H1 (cell line): ENCODE measurements at regions not wholly inside any gene's neighbourhood (a gene's known extent, or its start where the extent isn't known, plus 50 kb on each side); places are given as distances from the start of the nearest gene placed in this dataset.

ENCODE experiments used
- CTCF ChIA-PET: fragments of 300-600 bp; sonication (Branson Sonifier 250); formaldehyde crosslinking; loops from one replicate; lab custom pipeline; 2021; ENCODE audit not compliant: partially characterized antibody; lab: Charles Lee
- POLR2A ChIA-PET: fragments of 300-600 bp; sonication (Branson Sonifier 250); formaldehyde crosslinking; loops from one replicate; lab custom pipeline; 2021; ENCODE audit warnings: inconsistent platforms; ENCODE audit not compliant: partially characterized antibody; lab: Charles Lee
- DNase-seq, 2 experiments: peaks; one replicate each; pipeline versions ENCODE4 v3.0.0 to v3.0.0-alpha.2; 2010 to 2022; ENCODE audit warnings: low spot score in 2 of 2, low read depth in 1 of 2, mixed read lengths in 1 of 2
- FAIRE-seq: peaks from 2 replicates; lab custom pipeline; 2011; peaks lifted over from hg19 to GRCh38; lab: Jason Lieb, UNC
- H2AFZ ChIP-seq: 2 replicates; pipeline ENCODE4 v1.8.1; 2012; ENCODE audit warnings: low read length, inconsistent platforms
- H2AK5ac ChIP-seq: 2 replicates; pipeline ENCODE4 v1.6.1; 2013; ENCODE audit warnings: low read depth, low read length
- H2BK120ac ChIP-seq: replicated peaks from 2 replicates; pipeline ENCODE3; 2013; ENCODE audit warnings: low read depth, low read length, inconsistent platforms
- H2BK12ac ChIP-seq: 2 replicates; pipeline ENCODE4 v1.6.1; 2013; ENCODE audit warnings: low read depth, low read length
- H2BK15ac ChIP-seq: 2 replicates; pipeline ENCODE4 v1.6.1; 2013; ENCODE audit warnings: low read length
- H2BK20ac ChIP-seq: 2 replicates; pipeline ENCODE4 v1.6.1; 2013; ENCODE audit warnings: low read length
- H2BK5ac ChIP-seq: 2 replicates; pipeline ENCODE4 v1.6.1; 2013; ENCODE audit warnings: low read depth, low read length
- H3K14ac ChIP-seq: 2 replicates; pipeline ENCODE4 v1.6.1; 2013; ENCODE audit warnings: inconsistent platforms; ENCODE audit not compliant: insufficient read length
- H3K18ac ChIP-seq: 2 replicates; pipeline ENCODE4 v1.6.1; 2013; ENCODE audit warnings: low read length; ENCODE audit errors: extremely low read depth
- H3K23ac ChIP-seq: 2 replicates; pipeline ENCODE4 v1.6.1; 2013; ENCODE audit warnings: inconsistent platforms; ENCODE audit not compliant: insufficient read length
- H3K23me2 ChIP-seq: 2 replicates; pipeline ENCODE4 v1.6.1; 2013; ENCODE audit warnings: low read depth, low read length
- H3K27ac ChIP-seq: 2 replicates; pipeline ENCODE4 v1.6.1; 2011; ENCODE audit warnings: low read depth, low read length, inconsistent platforms
- H3K27me3 ChIP-seq, 4 experiments: replicated peaks in 1 of 4; 1 replicate in 1 of 4; 2 replicates in 3 of 4; pipeline versions ENCODE4 v1.6.1 to v1.8.1; 2011 to 2013; ENCODE audit warnings: low read length in 3 of 4, mild to moderate bottlenecking in 3 of 4, inconsistent platforms in 2 of 4, mixed read lengths in 2 of 4, moderate library complexity in 1 of 4; ENCODE audit not compliant: control insufficient read depth in 3 of 4, insufficient read depth in 3 of 4; ENCODE audit errors: extremely low read depth in 1 of 4
- H3K36me3 ChIP-seq, 4 experiments: 2 replicates each; pipeline versions ENCODE4 v1.6.1 to v1.8.1; 2011 to 2013; ENCODE audit warnings: mild to moderate bottlenecking in 4 of 4, low read length in 3 of 4, moderate library complexity in 2 of 4, control low read depth in 1 of 4, inconsistent platforms in 1 of 4; ENCODE audit not compliant: insufficient read depth in 4 of 4, control insufficient read depth in 2 of 4
- H3K4ac ChIP-seq: replicated peaks from 2 replicates; pipeline ENCODE3; 2013; ENCODE audit warnings: low read length, low read depth, mixed read lengths, inconsistent platforms; ENCODE audit not compliant: insufficient read length
- H3K4me1 ChIP-seq, 4 experiments: replicated peaks in 1 of 4; 1 replicate in 1 of 4; 2 replicates in 3 of 4; pipeline versions ENCODE4 v1.6.1 to v1.8.1; 2011 to 2013; ENCODE audit warnings: low read length in 3 of 4, inconsistent platforms in 2 of 4, mixed read lengths in 1 of 4; ENCODE audit not compliant: insufficient read depth in 4 of 4, control insufficient read depth in 3 of 4
- H3K4me2 ChIP-seq, 2 experiments: 2 replicates each; pipeline versions ENCODE4 v1.6.1 to v1.8.1; 2011 to 2013; ENCODE audit warnings: low read depth in 2 of 2, low read length in 2 of 2, control low read depth in 1 of 2, inconsistent platforms in 1 of 2, mild to moderate bottlenecking in 1 of 2; ENCODE audit not compliant: insufficient read depth in 1 of 2
- H3K4me3 ChIP-seq, 4 experiments: fragments of 200-600, 300-600 bp in 1 of 4; sonication (generic), shearing (Covaris generic), sonication (Bioruptor Twin) in 1 of 4; 2 replicates each; pipeline versions ENCODE4 v1.5.1 to v1.8.1; 2011 to 2016; ENCODE audit warnings: low read length in 4 of 4, low read depth in 3 of 4, control low read depth in 2 of 4, inconsistent platforms in 2 of 4, mild to moderate bottlenecking in 2 of 4, mixed read lengths in 1 of 4, moderate library complexity in 1 of 4; ENCODE audit not compliant: insufficient read depth in 2 of 4; ENCODE audit errors: extremely low read depth in 1 of 4
- H3K56ac ChIP-seq: replicated peaks from 2 replicates; pipeline ENCODE3; 2013; ENCODE audit warnings: low read depth, mild to moderate bottlenecking, mixed read lengths, low read length, inconsistent platforms; ENCODE audit not compliant: insufficient read length
- H3K79me1 ChIP-seq: 2 replicates; pipeline ENCODE4 v1.6.1; 2013; ENCODE audit warnings: low read depth, low read length, control low read depth
- H3K79me2 ChIP-seq, 2 experiments: 2 replicates each; pipeline versions ENCODE4 v1.6.1 to v1.8.1; 2012 to 2013; ENCODE audit warnings: low read length in 2 of 2, mild to moderate bottlenecking in 2 of 2, inconsistent platforms in 1 of 2; ENCODE audit not compliant: insufficient read depth in 2 of 2, control insufficient read depth in 1 of 2
- H3K9ac ChIP-seq, 4 experiments: replicated peaks in 1 of 4; 1 replicate in 1 of 4; 2 replicates in 3 of 4; pipeline versions ENCODE4 v1.6.1 to v1.8.1; 2011 to 2013; ENCODE audit warnings: low read depth in 3 of 4, low read length in 3 of 4, control low read depth in 2 of 4, mild to moderate bottlenecking in 2 of 4, moderate library complexity in 2 of 4, inconsistent platforms in 1 of 4; ENCODE audit errors: extremely low read depth in 1 of 4
- H3K9me3 ChIP-seq, 2 experiments: 2 replicates each; pipeline versions ENCODE4 v1.6.1 to v1.8.1; 2012 to 2013; ENCODE audit warnings: mild to moderate bottlenecking in 2 of 2, moderate library complexity in 2 of 2, control low read depth in 1 of 2, inconsistent platforms in 1 of 2, low read depth in 1 of 2, low read length in 1 of 2, mixed read lengths in 1 of 2; ENCODE audit not compliant: insufficient read depth in 2 of 2
- H4K20me1 ChIP-seq, 2 experiments: replicated peaks in 1 of 2; 2 replicates each; pipeline versions ENCODE3 to v1.8.1; 2011 to 2013; ENCODE audit warnings: inconsistent platforms in 2 of 2, low read length in 2 of 2, mild to moderate bottlenecking in 1 of 2; ENCODE audit not compliant: insufficient read depth in 2 of 2, control insufficient read depth in 1 of 2
- H4K5ac ChIP-seq: 2 replicates; pipeline ENCODE4 v1.6.1; 2013; ENCODE audit warnings: low read length, low read depth, mixed read lengths, inconsistent platforms; ENCODE audit not compliant: insufficient read length
- H4K8ac ChIP-seq: 2 replicates; pipeline ENCODE4 v1.8.0; 2013; ENCODE audit warnings: mild to moderate bottlenecking, moderate library complexity, low read length, inconsistent platforms; ENCODE audit not compliant: insufficient read depth; ENCODE audit errors: extremely low read depth
- H4K91ac ChIP-seq: replicated peaks from 2 replicates; pipeline ENCODE3; 2013; ENCODE audit warnings: low read length, mixed read lengths, inconsistent platforms; ENCODE audit not compliant: insufficient read length
- SIX5 ChIP-seq: IDR thresholded peaks from 2 replicates; pipeline ENCODE4 v1.6.1; 2011; ENCODE audit warnings: mild to moderate bottlenecking, low read depth, low read length
- TAF1 ChIP-seq: IDR thresholded peaks from 2 replicates; pipeline ENCODE4 v1.6.1; 2011; ENCODE audit warnings: mild to moderate bottlenecking, low read depth, low read length
- WGBS, 2 experiments: shearing (Covaris generic) in 1 of 2; methylation state at CpG; one replicate each; pipeline versions ENCODE4 v1.1.6 to v1.1.7; 2013 to 2015; ENCODE audit warnings: low lambda C conversion rate in 2 of 2, mixed read lengths in 2 of 2, inconsistent platforms in 1 of 2, low coverage in 1 of 2, missing lambda C conversion rate in 1 of 2; ENCODE audit not compliant: insufficient replicate concordance in 2 of 2, insufficient coverage in 1 of 2, insufficient read length in 1 of 2; ENCODE audit errors: extremely low coverage in 1 of 2, missing lambda C conversion rate in 1 of 2; 5-methylcytosine and 5-hydroxymethylcytosine counted together

GRCh38 chr1:118250232-118250631 is 65.2 kb upstream of the SPAG17 start:
- CTCF ChIA-PET: interaction anchor here (0.6 to 4.0 kb wide), 6 partner anchors 11 to 1620 kb away, joined by 3 to 16 read pairs (median 4); no protein-coding TSS in a partner anchor
- POLR2A ChIA-PET: no interaction called here
- no peaks in the 10 kb centered on the region for H3K79me2 ChIP-seq

More at GRCh38 chr1:118250232-118250631, 65.2 kb upstream of the SPAG17 start:
- TF ChIP-seq TAF1: no peak
- 0 out of 2 replicates have a peak, but pooled peaks have one; percentile 2 for TF ChIP-seq SIX5
- Histone ChIP-seq H3K56ac (no peak overlapping the region), H4K20me1 (no peaks in the 10 kb centered on the region), H2BK15ac (no peak overlapping the region), H3K36me3 (no peaks in the 10 kb centered on the region), H2BK12ac (no peak overlapping the region), H3K4me1 (peaks cover 3 to 16% (median 10%) of the 10 kb centered on the region in 4 experiments; a peak in 5 of 7 replicates), H3K79me1 (no peaks in the 10 kb centered on the region), H3K18ac (no peak overlapping the region), H3K23ac (no peak overlapping the region), H4K8ac (no peak overlapping the region), H2BK120ac (no peak overlapping the region), H3K9me3 (no peaks in the 10 kb centered on the region), H3K27me3 (no peaks in the 10 kb centered on the region), H3K14ac (no peak overlapping the region), H2AK5ac (no peak overlapping the region), H3K27ac (no peak overlapping the region), H2AFZ (no peak overlapping the region), H3K23me2 (no peaks in the 10 kb centered on the region), H2BK20ac (no peak overlapping the region), H3K4me3 (no peak overlapping the region; a peak in 1 of 8 replicates), H4K5ac (no peak overlapping the region), H3K4ac (no peak overlapping the region), H2BK5ac (no peak overlapping the region), H3K9ac (no peak overlapping the region), H3K4me2 (peak overlapping the region; percentile 5 to 36; a peak in 1 of 4 replicates), H4K91ac (no peak overlapping the region)
- DNase-seq: no peak
- FAIRE-seq: peak; percentile 79
- 12% methylated on average over 3 of the region's 3 CpGs; no CpG with 5 or more reads in 1 of the 2 experiments for WGBS, 2 experiments
